Thyroid gland (tissue), 4 donors: ENCODE measurements at regions not wholly inside any gene's neighbourhood (a gene's known extent, or its start where the extent isn't known, plus 50 kb on each side); places are given as distances from the start of the nearest gene placed in this dataset.

Source experiments
- DNase-seq, 2 donors: peaks; one replicate each; pipeline ENCODE4 v3.0.0-alpha.2; 2019
- H3K27ac ChIP-seq, 3 donors: fragments of 200-600 bp; sonication (generic); 1 replicate in 2 of 3; 2 replicates in 1 of 3; pipeline ENCODE4 v1.5.1; 2016 to 2019; ENCODE audit warnings: mild to moderate bottlenecking in 1 of 3, moderate library complexity in 1 of 3
- H3K27me3 ChIP-seq: fragments of 200-600 bp; sonication (generic); one replicate; pipeline ENCODE4 v1.5.1; 2019
- H3K36me3 ChIP-seq, 2 donors: fragments of 200-600 bp; sonication (generic); one replicate each; pipeline ENCODE4 v1.5.1; 2016 to 2019
- H3K4me1 ChIP-seq, 2 donors: fragments of 200-600 bp; sonication (generic); one replicate each; pipeline ENCODE4 v1.5.1; 2017 to 2019
- H3K4me3 ChIP-seq, 3 donors: fragments of 200-600 bp; sonication (generic); replicated peaks in 1 of 3; 1 replicate in 2 of 3; 2 replicates in 1 of 3; pipeline ENCODE4 v1.5.1; 2016; ENCODE audit warnings: mild to moderate bottlenecking in 1 of 3
- H3K9me3 ChIP-seq: fragments of 200-600 bp; sonication (generic); one replicate; pipeline ENCODE4 v1.5.1; 2017
- POLR2A ChIP-seq, 2 donors: fragments of 450-650 bp; IDR thresholded peaks; one replicate each; pipeline ENCODE4 v1.6.1; 2017; ENCODE audit warnings: antibody characterized with exemption in 2 of 2, mild to moderate bottlenecking in 2 of 2, moderate library complexity in 1 of 2
- WGBS, 2 donors: methylation state at CpG; one replicate each; pipeline ENCODE4 v1.1.5; 2017; 5-methylcytosine and 5-hydroxymethylcytosine counted together
- intact Hi-C: fragments of 100-400 bp; cut with DNase I; formaldehyde crosslinking; loops from one replicate; pipeline ENCODE4 v1.15.1; 2023
- TF ChIP-seq, protein P1 (sequence below), 6 experiments: fragments of 200-600 bp in 3 of 6; fragments of 450-650 bp in 3 of 6; sonication (generic) in 3 of 6; IDR thresholded peaks; one replicate each; pipeline ENCODE4 v1.5.1; 2016 to 2019; ENCODE audit warnings: antibody characterized with exemption in 6 of 6, mild to moderate bottlenecking in 2 of 6, inconsistent platforms in 1 of 6, moderate library complexity in 1 of 6

DNA sequence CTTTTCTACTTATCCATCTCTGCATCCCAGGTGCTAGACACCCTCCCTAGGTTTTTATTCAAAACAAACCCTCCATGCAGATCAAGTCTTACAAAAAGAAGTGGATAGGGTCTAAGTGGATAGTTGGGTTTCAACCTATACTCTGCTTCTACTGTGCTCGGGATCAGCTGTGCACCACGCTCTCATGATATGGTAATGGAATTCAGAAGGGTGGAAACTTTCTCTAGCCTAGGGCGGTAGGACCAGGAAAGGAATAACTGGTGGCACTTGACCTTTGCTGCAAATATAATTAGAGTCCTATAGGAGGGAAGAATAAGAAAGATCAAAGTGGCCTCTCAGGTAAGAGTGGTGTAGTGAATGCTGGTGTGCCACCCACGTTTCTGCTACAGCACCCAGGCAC is 272.9 kb downstream of the GPD2 start:
- H3K36me3 ChIP-seq: no peaks in the 10 kb centered on the region
- no peak overlapping the region for H3K4me3 ChIP-seq
- H3K27me3 ChIP-seq: no peaks in the 10 kb centered on the region
- no peak for DNase-seq
- TF ChIP-seq POLR2A (IDR thresholded peaks at IDR 0.05): no peak
- TF ChIP-seq, protein P1, sequence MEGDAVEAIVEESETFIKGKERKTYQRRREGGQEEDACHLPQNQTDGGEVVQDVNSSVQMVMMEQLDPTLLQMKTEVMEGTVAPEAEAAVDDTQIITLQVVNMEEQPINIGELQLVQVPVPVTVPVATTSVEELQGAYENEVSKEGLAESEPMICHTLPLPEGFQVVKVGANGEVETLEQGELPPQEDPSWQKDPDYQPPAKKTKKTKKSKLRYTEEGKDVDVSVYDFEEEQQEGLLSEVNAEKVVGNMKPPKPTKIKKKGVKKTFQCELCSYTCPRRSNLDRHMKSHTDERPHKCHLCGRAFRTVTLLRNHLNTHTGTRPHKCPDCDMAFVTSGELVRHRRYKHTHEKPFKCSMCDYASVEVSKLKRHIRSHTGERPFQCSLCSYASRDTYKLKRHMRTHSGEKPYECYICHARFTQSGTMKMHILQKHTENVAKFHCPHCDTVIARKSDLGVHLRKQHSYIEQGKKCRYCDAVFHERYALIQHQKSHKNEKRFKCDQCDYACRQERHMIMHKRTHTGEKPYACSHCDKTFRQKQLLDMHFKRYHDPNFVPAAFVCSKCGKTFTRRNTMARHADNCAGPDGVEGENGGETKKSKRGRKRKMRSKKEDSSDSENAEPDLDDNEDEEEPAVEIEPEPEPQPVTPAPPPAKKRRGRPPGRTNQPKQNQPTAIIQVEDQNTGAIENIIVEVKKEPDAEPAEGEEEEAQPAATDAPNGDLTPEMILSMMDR (IDR thresholded peaks at IDR 0.05): no peak
- no peaks in the 10 kb centered on the region for H3K9me3 ChIP-seq
- 88 to 92% methylated on average over 4 of the region's 4 CpGs for WGBS, 2 donors
- H3K27ac ChIP-seq: no peak overlapping the region
- H3K4me1 ChIP-seq: no peaks in the 10 kb centered on the region
- intact Hi-C loops: no loop called here

DNA sequence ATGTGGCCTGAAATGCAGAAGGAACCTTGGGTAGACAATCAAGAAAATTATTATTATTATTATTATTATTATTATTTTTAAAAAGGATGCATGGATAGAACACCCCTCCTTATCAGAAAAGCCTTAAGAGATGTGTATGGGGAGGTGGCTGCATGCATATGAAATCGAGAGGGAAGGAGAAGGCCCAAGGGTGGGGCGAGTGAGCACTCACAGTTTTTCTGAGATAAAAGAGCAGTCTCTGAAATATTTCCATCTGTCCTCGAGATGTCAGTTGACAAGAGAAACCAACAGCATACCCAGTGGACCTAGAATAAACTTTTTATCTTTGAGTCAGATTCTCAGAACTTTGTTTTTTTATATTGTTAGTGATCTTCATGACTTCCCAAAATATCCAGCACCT is 282.9 kb downstream of the GPD2 start:
- Histone ChIP-seq H3K27me3 (no peaks in the 10 kb centered on the region), H3K27ac (no peak overlapping the region), H3K4me1 (no peaks in the 10 kb centered on the region), H3K36me3 (no peaks in the 10 kb centered on the region), H3K9me3 (no peaks in the 10 kb centered on the region), H3K4me3 (no peak overlapping the region)
- intact Hi-C loops: no loop called here
- no peak for DNase-seq
- 65 to 80% methylated on average over 3 of the region's 3 CpGs for WGBS, 2 donors
- no peak for TF ChIP-seq POLR2A (IDR thresholded peaks at IDR 0.05)
- TF ChIP-seq, protein P1 (IDR thresholded peaks at IDR 0.05): no peak

- Histone ChIP-seq H3K36me3 (no peaks in the 10 kb centered on the region), H3K27ac (no peak overlapping the region), H3K4me1 (no peaks in the 10 kb centered on the region), H3K9me3 (no peaks in the 10 kb centered on the region), H3K27me3 (no peaks in the 10 kb centered on the region), H3K4me3 (no peak overlapping the region)
- intact Hi-C loops: no loop called here
- TF ChIP-seq, protein P1 (IDR thresholded peaks at IDR 0.05): no peak
- no peak for TF ChIP-seq POLR2A (IDR thresholded peaks at IDR 0.05)
- DNase-seq: no peak
These were observed 291.7 kb downstream of the GPD2 start for GRCh38 chr2:156727867-156728266.

GRCh38 chr2:156728328-156728727 is 292.1 kb downstream of the GPD2 start:
- no peak for DNase-seq
- intact Hi-C loops: no loop called here
- 86 to 90% methylated on average over 2 of the region's 2 CpGs for WGBS, 2 donors
- H3K4me1 ChIP-seq: no peaks in the 10 kb centered on the region
- no peak for TF ChIP-seq POLR2A (IDR thresholded peaks at IDR 0.05)
- TF ChIP-seq, protein P1 (IDR thresholded peaks at IDR 0.05): no peak
- no peak overlapping the region for H3K27ac ChIP-seq
- H3K4me3 ChIP-seq: no peak overlapping the region
- H3K36me3 ChIP-seq: no peaks in the 10 kb centered on the region
- no peaks in the 10 kb centered on the region for H3K27me3 ChIP-seq
- no peaks in the 10 kb centered on the region for H3K9me3 ChIP-seq

GRCh38 chr2:156731506-156731905 is 295.3 kb downstream of the GPD2 start:
- no peak overlapping the region for H3K4me3 ChIP-seq
- H3K27me3 ChIP-seq: no peaks in the 10 kb centered on the region
- TF ChIP-seq, protein P1 (IDR thresholded peaks at IDR 0.05): no peak
- TF ChIP-seq POLR2A (IDR thresholded peaks at IDR 0.05): no peak
- no peaks in the 10 kb centered on the region for H3K36me3 ChIP-seq
- intact Hi-C loops: no loop called here
- DNase-seq: no peak
- no peaks in the 10 kb centered on the region for H3K9me3 ChIP-seq
- H3K27ac ChIP-seq: no peak overlapping the region
- H3K4me1 ChIP-seq: no peaks in the 10 kb centered on the region
